CD14-positive monocyte (primary cell): ENCODE measurements at regions not wholly inside any gene's neighbourhood (a gene's known extent, or its start where the extent isn't known, plus 50 kb on each side); places are given as distances from the start of the nearest gene placed in this dataset.
"Not testable (repeated sequence)": the region's sequence is repeated elsewhere in the genome, so short reads cannot be mapped to it uniquely, and the experiment has no call there.

Experiments used
- DNase-seq, 3 donors: peaks; one replicate each; pipeline ENCODE4 v3.0.0-alpha.2; 2011 to 2022
- H2AFZ ChIP-seq: 2 replicates; pipeline ENCODE4 v1.6.0; 2012; ENCODE audit warnings: mild to moderate bottlenecking, low read depth, low read length, inconsistent platforms; ENCODE audit not compliant: insufficient read depth, poor library complexity, severe bottlenecking
- H3K27ac ChIP-seq, 2 donors: 1 replicate in 1 of 2; 2 replicates in 1 of 2; pipeline ENCODE4 v1.5.1; 2012 to 2013; ENCODE audit warnings: low read length in 2 of 2, control low read depth in 1 of 2, inconsistent platforms in 1 of 2, low read depth in 1 of 2, mild to moderate bottlenecking in 1 of 2
- H3K27me3 ChIP-seq, 2 donors: one replicate each; pipeline versions ENCODE4 v1.6.0 to v1.6.1; 2011 to 2013; ENCODE audit warnings: low read length in 2 of 2; ENCODE audit not compliant: control insufficient read depth in 2 of 2, insufficient read depth in 2 of 2
- H3K36me3 ChIP-seq, 2 donors: replicated peaks in 1 of 2; 1 replicate in 1 of 2; 2 replicates in 1 of 2; pipeline versions ENCODE4 v1.5.1 to v1.6.1; 2012 to 2013; ENCODE audit warnings: low read length in 2 of 2, control low read depth in 1 of 2, inconsistent platforms in 1 of 2, mild to moderate bottlenecking in 1 of 2; ENCODE audit not compliant: insufficient read depth in 2 of 2, control insufficient read depth in 1 of 2
- H3K4me1 ChIP-seq, 2 donors: 1 replicate in 1 of 2; 2 replicates in 1 of 2; pipeline versions ENCODE4 v1.5.1 to v1.6.1; 2012 to 2013; ENCODE audit warnings: low read length in 2 of 2, control low read depth in 1 of 2, inconsistent platforms in 1 of 2, mild to moderate bottlenecking in 1 of 2, moderate library complexity in 1 of 2; ENCODE audit not compliant: insufficient read depth in 2 of 2, control insufficient read depth in 1 of 2
- H3K4me2 ChIP-seq: replicated peaks from 2 replicates; pipeline ENCODE3; 2012; ENCODE audit warnings: low read length, moderate library complexity, mild to moderate bottlenecking; ENCODE audit not compliant: poor library complexity, severe bottlenecking; ENCODE audit errors: extremely low read depth
- H3K4me3 ChIP-seq, 3 experiments: fragments of 200-600 bp in 1 of 3; sonication (generic) in 1 of 3; replicated peaks in 1 of 3; 1 replicate in 2 of 3; 2 replicates in 1 of 3; pipeline ENCODE4 v1.5.1; 2011 to 2013; ENCODE audit warnings: low read length in 3 of 3, mild to moderate bottlenecking in 3 of 3, control low read depth in 2 of 3, low read depth in 2 of 3, inconsistent platforms in 1 of 3, moderate library complexity in 1 of 3
- H3K79me2 ChIP-seq: 2 replicates; pipeline ENCODE4 v1.6.0; 2012; ENCODE audit warnings: mild to moderate bottlenecking, control low read depth, inconsistent platforms, low read length, moderate library complexity; ENCODE audit not compliant: insufficient read depth
- H3K9ac ChIP-seq: 2 replicates; pipeline ENCODE4 v1.6.0; 2017; ENCODE audit warnings: low read length, mild to moderate bottlenecking; ENCODE audit not compliant: insufficient read depth, poor library complexity, severe bottlenecking
- H3K9me3 ChIP-seq, 2 donors: replicated peaks in 1 of 2; 1 replicate in 1 of 2; 2 replicates in 1 of 2; pipeline versions ENCODE4 v1.5.1 to v1.6.1; 2012 to 2013; ENCODE audit warnings: low read length in 2 of 2, control low read depth in 1 of 2; ENCODE audit not compliant: control insufficient read depth in 1 of 2, insufficient read depth in 1 of 2
- H4K20me1 ChIP-seq: 2 replicates; pipeline ENCODE4 v1.6.0; 2012; ENCODE audit warnings: mild to moderate bottlenecking, low read length, control low read depth, moderate library complexity; ENCODE audit not compliant: insufficient read depth
- H3K27ac Mint-ChIP-seq, 7 donors: one replicate each; pipeline ENCODE4 v1.8.0; 2020; ENCODE audit warnings: mild to moderate bottlenecking in 7 of 7, mixed read lengths in 7 of 7, moderate library complexity in 6 of 7, inconsistent platforms in 2 of 7
- H3K27me3 Mint-ChIP-seq, 3 donors: one replicate each; pipeline ENCODE4 v1.8.0; 2021 to 2022; ENCODE audit warnings: low read depth in 3 of 3, mild to moderate bottlenecking in 3 of 3, mixed read lengths in 3 of 3, moderate library complexity in 3 of 3, inconsistent platforms in 1 of 3
- H3K36me3 Mint-ChIP-seq, 2 donors: one replicate each; pipeline ENCODE4 v1.8.0; 2020; ENCODE audit warnings: mixed read lengths in 2 of 2, inconsistent platforms in 1 of 2, mild to moderate bottlenecking in 1 of 2
- H3K4me1 Mint-ChIP-seq: one replicate; pipeline ENCODE4 v1.8.0; 2020; ENCODE audit warnings: mild to moderate bottlenecking, mixed read lengths
- H3K4me3 Mint-ChIP-seq, 2 donors: one replicate each; pipeline ENCODE4 v1.8.0; 2020; ENCODE audit warnings: mild to moderate bottlenecking in 2 of 2, mixed read lengths in 2 of 2, moderate library complexity in 1 of 2
- H3K9me3 Mint-ChIP-seq, 7 donors: one replicate each; pipeline ENCODE4 v1.8.0; 2020 to 2022; ENCODE audit warnings: mixed read lengths in 7 of 7, mild to moderate bottlenecking in 6 of 7, moderate library complexity in 6 of 7, inconsistent platforms in 2 of 7
- CTCF ChIP-seq: fragments of 200-600 bp; IDR thresholded peaks from one replicate; pipeline ENCODE4 v1.8.0; 2022; ENCODE audit warnings: antibody characterized with exemption, mild to moderate bottlenecking
- WGBS: methylation state at CpG from one replicate; pipeline ENCODE4 v1.1.5; 2013; ENCODE audit warnings: missing lambda C conversion rate; ENCODE audit not compliant: insufficient coverage; 5-methylcytosine and 5-hydroxymethylcytosine counted together
- intact Hi-C, 2 donors: fragments of 100-400 bp; cut with micrococcal nuclease; formaldehyde crosslinking; loops; one replicate each; pipeline versions ENCODE4 v1.15.0 to v1.15.1; 2023

- Histone ChIP-seq H3K4me1 (no peaks in the 10 kb centered on the region), H4K20me1 (no peaks in the 10 kb centered on the region), H3K27me3 (no peaks in the 10 kb centered on the region), H3K79me2 (no peaks in the 10 kb centered on the region), H2AFZ (no peak overlapping the region), H3K4me3 (no peak overlapping the region), H3K4me2 (no peak overlapping the region), H3K9me3 (no peaks in the 10 kb centered on the region), H3K36me3 (no peaks in the 10 kb centered on the region), H3K9ac (no peak overlapping the region), H3K27ac (no peak overlapping the region)
- intact Hi-C loops, result no loop called here
- TF ChIP-seq CTCF, result no peak
- no CpG with 5 or more reads among the region's 1 CpG for whole genome bisulfite sequencing
- Mint-ChIP-seq H3K27me3 (no peaks in the 10 kb centered on the region), H3K27ac (no peak overlapping the region), H3K4me1 (no peaks in the 10 kb centered on the region), H3K9me3 (peaks cover 0 to 7% (median 0%) of the 10 kb centered on the region in 7 donors), H3K4me3 (no peak overlapping the region), H3K36me3 (no peaks in the 10 kb centered on the region)
- DNase-seq, result no peak
These were observed 87.0 kb upstream of the TRPC4 start for GRCh38 chr13:37956536-37956935.

GRCh38 chr13:37954597-37954996 lies 85.0 kb upstream of the TRPC4 start:
- H3K4me3 Mint-ChIP-seq, H2AFZ ChIP-seq, H3K27ac Mint-ChIP-seq, H3K4me1 Mint-ChIP-seq, H3K27me3 Mint-ChIP-seq, H3K4me3 ChIP-seq, H3K36me3 Mint-ChIP-seq, H3K9me3 Mint-ChIP-seq, H3K9me3 ChIP-seq, H3K27ac ChIP-seq, H3K36me3 ChIP-seq, intact Hi-C loops, DNase-seq, H3K4me2 ChIP-seq, H4K20me1 ChIP-seq, H3K79me2 ChIP-seq, H3K4me1 ChIP-seq, H3K27me3 ChIP-seq, H3K9ac ChIP-seq: not testable (repeated sequence)
- no CpG with 5 or more reads among the region's 9 CpGs for WGBS
